Neuronal stem cell (in vitro differentiated cells): ENCODE measurements at regions not wholly inside any gene's neighbourhood (a gene's known extent, or its start where the extent isn't known, plus 50 kb on each side); places are given as distances from the start of the nearest gene placed in this dataset.

Experiments
- DNase-seq: peaks from one replicate; pipeline ENCODE4 v3.0.0-alpha.2; 2013; ENCODE audit warnings: low spot score
- H2AFZ ChIP-seq: one replicate; pipeline ENCODE4 v1.6.1; 2013; ENCODE audit warnings: mild to moderate bottlenecking, low read length, inconsistent platforms
- H2AK5ac ChIP-seq: 2 replicates; pipeline ENCODE4 v1.6.1; 2013; ENCODE audit warnings: low read depth, mild to moderate bottlenecking, inconsistent platforms, low read length, moderate library complexity, mixed read lengths
- H2BK120ac ChIP-seq: 2 replicates; pipeline ENCODE4 v1.6.1; 2013; ENCODE audit warnings: low read depth, mild to moderate bottlenecking, inconsistent platforms, low read length, moderate library complexity, mixed read lengths
- H2BK12ac ChIP-seq: one replicate; pipeline ENCODE4 v1.6.1; 2013; ENCODE audit warnings: low read length, inconsistent platforms
- H2BK15ac ChIP-seq: 2 replicates; pipeline ENCODE4 v1.6.1; 2013; ENCODE audit warnings: mild to moderate bottlenecking, low read length, inconsistent platforms, mixed read lengths
- H2BK5ac ChIP-seq: one replicate; pipeline ENCODE4 v1.6.1; 2013; ENCODE audit warnings: inconsistent platforms, mild to moderate bottlenecking, low read length, moderate library complexity
- H3K14ac ChIP-seq: one replicate; pipeline ENCODE4 v1.6.1; 2013; ENCODE audit warnings: low read length, inconsistent platforms
- H3K18ac ChIP-seq: 2 replicates; pipeline ENCODE4 v1.6.1; 2013; ENCODE audit warnings: low read length, inconsistent platforms
- H3K23ac ChIP-seq: 2 replicates; pipeline ENCODE4 v1.6.1; 2013; ENCODE audit warnings: low read depth, mild to moderate bottlenecking, mixed read lengths, low read length, inconsistent platforms; ENCODE audit not compliant: poor library complexity
- H3K27ac ChIP-seq: replicated peaks from 3 replicates; pipeline ENCODE4 v1.5.1; 2013; ENCODE audit warnings: low read length, inconsistent platforms
- H3K27me3 ChIP-seq, 3 experiments: 2 replicates each; pipeline ENCODE4 v1.6.1; 2013; ENCODE audit warnings: low read length in 3 of 3, mild to moderate bottlenecking in 2 of 3, inconsistent platforms in 1 of 3, low read depth in 1 of 3, mixed read lengths in 1 of 3, moderate library complexity in 1 of 3; ENCODE audit not compliant: control insufficient read depth in 3 of 3, insufficient read depth in 3 of 3
- H3K36me3 ChIP-seq, 2 donors: replicated peaks in 1 of 2; 2 replicates each; pipeline ENCODE4 v1.6.1; 2013; ENCODE audit warnings: low read length in 2 of 2; ENCODE audit not compliant: control insufficient read depth in 2 of 2, insufficient read depth in 2 of 2
- H3K4ac ChIP-seq: 2 replicates; pipeline ENCODE4 v1.6.1; 2013; ENCODE audit warnings: inconsistent platforms, mild to moderate bottlenecking, low read length, moderate library complexity
- H3K4me1 ChIP-seq, 2 donors: 1 replicate in 1 of 2; 2 replicates in 1 of 2; pipeline ENCODE4 v1.6.1; 2013; ENCODE audit warnings: low read length in 2 of 2, low read depth in 1 of 2; ENCODE audit not compliant: control insufficient read depth in 2 of 2, insufficient read depth in 1 of 2
- H3K4me2 ChIP-seq: one replicate; pipeline ENCODE4 v1.6.1; 2013; ENCODE audit warnings: mild to moderate bottlenecking, low read length, inconsistent platforms; ENCODE audit not compliant: insufficient read depth, poor library complexity, severe bottlenecking
- H3K4me3 ChIP-seq, 2 donors: 2 replicates each; pipeline ENCODE4 v1.5.1; 2013; ENCODE audit warnings: low read length in 2 of 2, mild to moderate bottlenecking in 2 of 2, inconsistent platforms in 1 of 2, moderate library complexity in 1 of 2
- H3K79me1 ChIP-seq: one replicate; pipeline ENCODE4 v1.6.1; 2013; ENCODE audit warnings: low read depth, mild to moderate bottlenecking, inconsistent platforms, low read length, moderate library complexity
- H3K9ac ChIP-seq: one replicate; pipeline ENCODE4 v1.6.1; 2013; ENCODE audit warnings: mild to moderate bottlenecking, low read depth, low read length, inconsistent platforms; ENCODE audit not compliant: poor library complexity
- H3K9me3 ChIP-seq, 2 donors: replicated peaks in 1 of 2; 2 replicates each; pipeline versions ENCODE3 to v1.6.1; 2013; ENCODE audit warnings: low read length in 2 of 2, mild to moderate bottlenecking in 2 of 2, inconsistent platforms in 1 of 2, low read depth in 1 of 2, mixed read lengths in 1 of 2, moderate library complexity in 1 of 2; ENCODE audit not compliant: control insufficient read depth in 2 of 2, insufficient read depth in 1 of 2
- H4K8ac ChIP-seq: one replicate; pipeline ENCODE4 v1.6.1; 2013; ENCODE audit warnings: low read depth, mild to moderate bottlenecking, inconsistent platforms, low read length, moderate library complexity
- H4K91ac ChIP-seq: one replicate; pipeline ENCODE4 v1.6.1; 2013; ENCODE audit warnings: low read length, low read depth, mild to moderate bottlenecking, inconsistent platforms; ENCODE audit not compliant: poor library complexity
- WGBS, 2 donors: extraction: QIAGEN DNeasy Blood & Tissue Kit; methylation state at CpG; one replicate each; pipeline ENCODE4 v1.1.7; 2013; ENCODE audit warnings: missing lambda C conversion rate in 2 of 2, mixed read lengths in 1 of 2; ENCODE audit not compliant: insufficient read length in 2 of 2, insufficient replicate concordance in 1 of 2; ENCODE audit errors: extremely low coverage in 2 of 2; 5-methylcytosine and 5-hydroxymethylcytosine counted together

DNA sequence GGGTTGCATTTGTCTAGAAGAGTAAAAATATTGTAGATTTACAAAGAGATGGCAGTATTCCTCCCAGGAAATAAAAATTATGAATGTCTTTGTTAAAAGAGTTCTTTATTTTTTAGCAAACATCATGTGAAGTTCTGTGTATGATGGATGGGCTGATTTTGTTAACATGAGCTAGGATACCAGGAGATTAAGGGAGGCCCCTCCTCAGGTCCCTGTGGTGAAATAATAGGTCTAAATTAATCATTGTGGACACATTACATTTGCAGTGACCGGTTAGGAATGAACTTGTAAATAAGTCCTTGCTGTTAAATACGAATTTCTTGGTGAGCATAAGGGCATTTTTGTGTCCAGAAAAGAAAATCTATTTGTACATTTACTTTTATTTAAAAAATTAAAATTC, 339.4 kb upstream of the PHF14 start:
- H3K18ac ChIP-seq = no peak overlapping the region
- no peak overlapping the region for H3K14ac ChIP-seq
- no peak overlapping the region for H3K4ac ChIP-seq
- no peak overlapping the region for H4K8ac ChIP-seq
- no peaks in the 10 kb centered on the region for H3K4me1 ChIP-seq
- WGBS, 2 donors = no CpG with 5 or more reads among the region's 2 CpGs
- H2BK120ac ChIP-seq = no peak overlapping the region
- H2AK5ac ChIP-seq = no peak overlapping the region
- no peak overlapping the region for H3K9ac ChIP-seq
- H4K91ac ChIP-seq = no peak overlapping the region
- no peaks in the 10 kb centered on the region for H3K27me3 ChIP-seq
- no peak overlapping the region for H3K27ac ChIP-seq
- no peak overlapping the region for H2AFZ ChIP-seq
- DNase-seq = no peak
- H3K23ac ChIP-seq = no peak overlapping the region
- no peak overlapping the region for H3K4me2 ChIP-seq
- H3K79me1 ChIP-seq = no peaks in the 10 kb centered on the region
- no peak overlapping the region for H2BK12ac ChIP-seq
- no peaks in the 10 kb centered on the region for H3K36me3 ChIP-seq
- H3K4me3 ChIP-seq = no peak overlapping the region
- H2BK5ac ChIP-seq = no peak overlapping the region
- H2BK15ac ChIP-seq = no peak overlapping the region
- H3K9me3 ChIP-seq = no peaks in the 10 kb centered on the region

DNA sequence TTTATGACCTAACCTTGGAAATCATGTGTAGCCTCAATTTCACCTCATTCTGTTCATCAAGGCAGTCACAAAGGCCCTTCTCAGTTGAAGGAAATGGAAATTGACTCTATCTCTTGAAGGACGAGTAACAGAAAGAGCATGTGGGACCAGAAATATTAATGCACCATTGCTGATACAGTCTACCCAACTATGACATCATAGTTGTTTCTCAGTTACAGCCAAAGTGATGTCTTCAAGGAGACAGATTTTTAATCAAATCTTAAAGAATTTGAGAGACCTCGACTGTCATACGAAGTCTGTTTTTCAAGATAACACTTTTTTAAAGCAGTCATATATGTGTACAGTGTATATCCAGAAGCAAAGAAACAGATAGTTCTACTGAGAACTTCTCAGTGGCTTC, 335.7 kb upstream of the PHF14 start:
- Histone ChIP-seq H2AFZ (no peak overlapping the region), H2BK5ac (no peak overlapping the region), H2BK15ac (no peak overlapping the region)

GRCh38 chr7:10643545-10643944, 330.1 kb upstream of the PHF14 start:
- H3K4me3 ChIP-seq = no peak overlapping the region
- H2AFZ ChIP-seq = no peak overlapping the region
- H3K18ac ChIP-seq = no peak overlapping the region
- H3K23ac ChIP-seq = no peak overlapping the region
- H2BK5ac ChIP-seq = no peak overlapping the region
- no peak for DNase-seq
- H4K91ac ChIP-seq = no peak overlapping the region
- H3K4me2 ChIP-seq = no peak overlapping the region
- H3K14ac ChIP-seq = no peak overlapping the region
- no peak overlapping the region for H3K9ac ChIP-seq
- no peaks in the 10 kb centered on the region for H3K4me1 ChIP-seq
- 100% methylated on average over 1 of the region's 2 CpGs; no CpG with 5 or more reads in 1 of the 2 donors for WGBS, 2 donors
- H2BK15ac ChIP-seq = no peak overlapping the region
- H3K27ac ChIP-seq = no peak overlapping the region
- no peak overlapping the region for H4K8ac ChIP-seq
- H3K36me3 ChIP-seq = no peaks in the 10 kb centered on the region
- no peak overlapping the region for H2BK120ac ChIP-seq
- H2BK12ac ChIP-seq = no peak overlapping the region
- no peaks in the 10 kb centered on the region for H3K79me1 ChIP-seq
- H2AK5ac ChIP-seq = no peak overlapping the region
- H3K4ac ChIP-seq = no peak overlapping the region
- no peaks in the 10 kb centered on the region for H3K27me3 ChIP-seq
- no peaks in the 10 kb centered on the region for H3K9me3 ChIP-seq

More for the DNA sequence above, 335.7 kb upstream of the PHF14 start:
- Histone ChIP-seq H3K27ac (no peak overlapping the region), H2BK120ac (no peak overlapping the region), H3K23ac (no peak overlapping the region), H2AK5ac (no peak overlapping the region), H4K8ac (no peak overlapping the region), H3K14ac (no peak overlapping the region), H3K79me1 (no peaks in the 10 kb centered on the region), H3K4me3 (no peak overlapping the region), H3K36me3 (no peaks in the 10 kb centered on the region), H3K4me1 (no peaks in the 10 kb centered on the region), H3K9me3 (no peaks in the 10 kb centered on the region), H2BK12ac (no peak overlapping the region), H3K18ac (no peak overlapping the region), H3K27me3 (no peaks in the 10 kb centered on the region), H3K9ac (no peak overlapping the region), H4K91ac (no peak overlapping the region), H3K4ac (no peak overlapping the region), H3K4me2 (no peak overlapping the region)
- no peak for DNase-seq
- no CpG with 5 or more reads among the region's 3 CpGs for WGBS, 2 donors

GRCh38 chr7:10644849-10645248, 328.8 kb upstream of the PHF14 start:
- Histone ChIP-seq H3K36me3 (no peaks in the 10 kb centered on the region), H2AK5ac (no peak overlapping the region), H4K8ac (no peak overlapping the region), H3K4me1 (no peaks in the 10 kb centered on the region), H2BK5ac (no peak overlapping the region), H3K27me3 (no peaks in the 10 kb centered on the region), H2BK12ac (no peak overlapping the region), H3K9me3 (no peaks in the 10 kb centered on the region), H3K14ac (no peak overlapping the region), H4K91ac (no peak overlapping the region), H2BK15ac (no peak overlapping the region), H3K4me2 (no peak overlapping the region), H3K23ac (no peak overlapping the region), H3K27ac (no peak overlapping the region), H3K4me3 (no peak overlapping the region), H2BK120ac (no peak overlapping the region), H2AFZ (no peak overlapping the region), H3K18ac (no peak overlapping the region), H3K4ac (no peak overlapping the region), H3K79me1 (no peaks in the 10 kb centered on the region), H3K9ac (no peak overlapping the region)
- DNase-seq = no peak
- no CpG with 5 or more reads among the region's 3 CpGs for WGBS, 2 donors
